ENCODE measurements at regions not wholly inside any gene's neighbourhood (a gene's known extent, or its start where the extent isn't known, plus 50 kb on each side); places are given as distances from the start of the nearest gene placed in this dataset.
"Not testable (repeated sequence)": the region's sequence is repeated elsewhere in the genome, so short reads cannot be mapped to it uniquely, and the experiment has no call there.

DNA sequence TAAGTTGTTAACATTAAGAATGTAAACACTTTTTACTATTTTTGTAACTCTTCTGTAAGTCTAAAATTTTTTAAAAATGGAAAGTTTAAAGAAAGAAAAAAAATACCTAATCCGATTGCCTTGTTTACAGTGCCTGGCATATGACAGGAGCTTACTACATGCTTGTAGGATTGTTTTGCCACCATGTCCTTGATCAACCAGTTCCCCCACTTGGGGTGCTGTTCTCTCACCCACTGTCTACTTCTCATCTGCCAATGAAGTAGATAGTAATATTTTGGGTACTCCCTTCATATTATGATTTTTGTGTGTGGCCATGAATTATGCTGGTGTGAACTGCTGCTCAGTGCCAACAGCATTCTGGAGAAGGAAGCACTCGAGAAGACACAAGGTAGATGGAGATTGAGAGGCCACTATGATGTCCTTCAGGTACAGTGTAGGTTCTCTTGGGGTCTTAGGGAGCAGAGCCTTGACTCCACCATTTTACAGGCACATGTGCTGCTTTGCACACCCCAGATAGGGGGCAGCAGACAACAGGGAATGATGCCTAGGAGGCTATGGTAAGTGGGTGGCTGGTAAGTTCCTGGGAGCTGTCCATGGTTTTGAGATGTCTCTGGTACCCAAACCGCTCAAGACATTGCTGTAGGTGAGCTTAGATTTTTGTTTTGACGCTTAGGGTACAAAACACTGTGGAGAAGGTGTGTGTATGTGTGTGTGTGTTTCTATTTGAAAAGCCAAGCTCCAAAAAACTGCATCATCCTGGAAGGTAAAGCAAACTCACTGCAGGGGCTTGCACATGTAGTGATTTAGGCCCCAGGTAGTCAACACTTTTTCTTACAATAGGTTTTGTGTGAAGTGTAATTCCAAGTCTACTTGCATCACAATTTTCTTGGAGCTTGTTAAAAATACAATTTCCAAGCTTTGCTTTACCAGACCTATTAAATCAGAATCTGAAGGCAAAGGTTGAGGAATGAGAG is 494.5 kb upstream of the LARGE1 start:
- no peak for TF ChIP-seq EZH2phosphoT487 (conservative IDR thresholded peaks at IDR 0.05; ENCODE audit: low read length)
- TF ChIP-seq, protein P1, sequence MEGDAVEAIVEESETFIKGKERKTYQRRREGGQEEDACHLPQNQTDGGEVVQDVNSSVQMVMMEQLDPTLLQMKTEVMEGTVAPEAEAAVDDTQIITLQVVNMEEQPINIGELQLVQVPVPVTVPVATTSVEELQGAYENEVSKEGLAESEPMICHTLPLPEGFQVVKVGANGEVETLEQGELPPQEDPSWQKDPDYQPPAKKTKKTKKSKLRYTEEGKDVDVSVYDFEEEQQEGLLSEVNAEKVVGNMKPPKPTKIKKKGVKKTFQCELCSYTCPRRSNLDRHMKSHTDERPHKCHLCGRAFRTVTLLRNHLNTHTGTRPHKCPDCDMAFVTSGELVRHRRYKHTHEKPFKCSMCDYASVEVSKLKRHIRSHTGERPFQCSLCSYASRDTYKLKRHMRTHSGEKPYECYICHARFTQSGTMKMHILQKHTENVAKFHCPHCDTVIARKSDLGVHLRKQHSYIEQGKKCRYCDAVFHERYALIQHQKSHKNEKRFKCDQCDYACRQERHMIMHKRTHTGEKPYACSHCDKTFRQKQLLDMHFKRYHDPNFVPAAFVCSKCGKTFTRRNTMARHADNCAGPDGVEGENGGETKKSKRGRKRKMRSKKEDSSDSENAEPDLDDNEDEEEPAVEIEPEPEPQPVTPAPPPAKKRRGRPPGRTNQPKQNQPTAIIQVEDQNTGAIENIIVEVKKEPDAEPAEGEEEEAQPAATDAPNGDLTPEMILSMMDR (IDR thresholded peaks at IDR 0.05; ENCODE audit: insufficient read depth, low read length, poor library complexity, severe bottlenecking), result peak; percentile 55
- Histone ChIP-seq H4K20me1 (ENCODE audit: low read depth, low read length) (no peaks in the 10 kb centered on the region), H3K4me2 (ENCODE audit: low read depth, low read length, poor library complexity, severe bottlenecking) (no peak overlapping the region), H3K27ac (ENCODE audit: low read depth, low read length) (no peak overlapping the region), H3K36me3 (ENCODE audit: low read length) (no peaks in the 10 kb centered on the region), H3K79me2 (ENCODE audit: insufficient read depth, low read length) (no peaks in the 10 kb centered on the region), H2AFZ (ENCODE audit: low read depth, low read length, severe bottlenecking) (no peak overlapping the region), H3F3A (ENCODE audit: insufficient read depth) (no peaks in the 10 kb centered on the region), H3K4me3 (ENCODE audit: insufficient read depth, low read length, poor library complexity, severe bottlenecking) (no peak overlapping the region), H3K9me2 (replicated peaks; ENCODE audit: insufficient read depth, low read length) (no peaks in the 10 kb centered on the region), H3K9me3 (ENCODE audit: insufficient read depth, low read length) (no peaks in the 10 kb centered on the region), H3K27me3 (ENCODE audit: low read length) (no peaks in the 10 kb centered on the region), H3K9ac (ENCODE audit: low read length) (no peak overlapping the region)

DNA sequence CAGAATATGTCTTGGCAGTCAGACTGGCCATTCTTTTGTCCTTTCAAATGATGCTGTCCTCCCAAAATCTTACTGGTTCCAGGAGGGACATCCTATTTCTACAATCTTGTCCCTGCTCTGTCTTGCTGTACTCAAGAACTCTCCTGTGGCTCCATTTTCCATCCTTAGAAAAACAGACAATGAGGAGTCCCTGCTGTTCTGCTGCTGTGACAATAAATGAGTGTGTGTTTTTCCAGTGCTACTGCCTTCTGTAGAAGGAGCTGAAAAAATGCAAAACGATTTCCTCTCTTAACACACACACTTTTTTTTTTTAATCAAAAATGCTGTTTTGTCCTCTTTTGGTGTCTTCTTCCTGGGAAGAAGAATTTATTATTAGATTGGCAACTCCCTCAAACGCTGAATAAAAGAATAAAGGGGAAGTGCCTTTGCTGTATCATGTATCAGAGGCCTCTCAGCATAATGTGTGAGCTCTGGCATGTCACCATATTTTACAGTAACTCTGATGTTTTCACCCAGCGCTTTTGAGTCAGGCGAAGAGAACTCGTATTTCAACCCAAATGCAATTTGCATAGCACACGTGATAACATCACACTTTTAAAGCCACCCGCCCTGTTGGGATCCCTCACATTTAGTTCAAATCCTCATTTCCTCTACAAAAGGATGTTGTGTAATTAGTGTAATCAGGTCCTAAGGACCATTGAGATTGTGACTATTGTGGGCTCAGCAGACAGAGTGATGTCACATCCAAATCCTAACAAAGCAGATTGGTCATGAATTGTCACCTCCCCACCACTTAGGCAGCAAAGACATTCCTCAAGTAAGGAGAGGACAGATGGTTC is 496.0 kb upstream of the LARGE1 start:
- Histone ChIP-seq H3K36me3 (ENCODE audit: low read length) (no peaks in the 10 kb centered on the region), H3K4me3 (ENCODE audit: insufficient read depth, low read length, poor library complexity, severe bottlenecking) (no peak overlapping the region), H3F3A (ENCODE audit: insufficient read depth) (no peaks in the 10 kb centered on the region), H3K4me2 (ENCODE audit: low read depth, low read length, poor library complexity, severe bottlenecking) (no peak overlapping the region), H3K9ac (ENCODE audit: low read length) (no peak overlapping the region), H3K79me2 (ENCODE audit: insufficient read depth, low read length) (no peaks in the 10 kb centered on the region), H2AFZ (ENCODE audit: low read depth, low read length, severe bottlenecking) (no peak overlapping the region), H3K27ac (ENCODE audit: low read depth, low read length) (no peak overlapping the region), H3K27me3 (ENCODE audit: low read length) (no peaks in the 10 kb centered on the region), H3K9me3 (ENCODE audit: insufficient read depth, low read length) (no peaks in the 10 kb centered on the region), H4K20me1 (ENCODE audit: low read depth, low read length) (no peaks in the 10 kb centered on the region), H3K9me2 (replicated peaks; ENCODE audit: insufficient read depth, low read length) (no peaks in the 10 kb centered on the region)
- TF ChIP-seq, protein P1 (IDR thresholded peaks at IDR 0.05; ENCODE audit: insufficient read depth, low read length, poor library complexity, severe bottlenecking), result no peak
- no peak for TF ChIP-seq EZH2phosphoT487 (conservative IDR thresholded peaks at IDR 0.05; ENCODE audit: low read length)

DNA sequence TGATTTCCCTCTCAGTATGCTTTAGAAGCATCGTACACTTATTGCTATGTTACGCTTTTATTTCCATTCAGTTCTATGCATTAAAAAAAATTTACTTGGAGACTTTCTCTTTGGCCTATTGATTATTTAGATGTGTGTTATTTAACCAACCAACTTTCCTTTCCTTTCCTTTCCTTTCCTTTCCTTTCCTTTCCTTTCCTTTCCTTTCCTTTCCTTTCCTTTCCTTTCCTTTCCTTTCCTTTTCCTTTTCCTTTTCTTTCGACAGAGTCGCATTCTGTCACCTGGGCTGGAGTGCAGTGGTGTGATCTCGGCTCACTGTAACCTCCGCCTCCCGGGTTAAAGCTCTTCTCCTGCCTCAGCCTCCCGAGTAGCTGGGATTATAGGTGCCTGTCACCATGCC is 502.7 kb upstream of the LARGE1 start:
- H3F3A ChIP-seq (ENCODE audit: insufficient read depth); H3K4me2 ChIP-seq (ENCODE audit: low read depth, low read length, poor library complexity, severe bottlenecking); H3K27ac ChIP-seq (ENCODE audit: low read depth, low read length); H3K36me3 ChIP-seq (ENCODE audit: low read length); H2AFZ ChIP-seq (ENCODE audit: low read depth, low read length, severe bottlenecking); H3K9me2 ChIP-seq (replicated peaks; ENCODE audit: insufficient read depth, low read length); H3K27me3 ChIP-seq (ENCODE audit: low read length); H3K9me3 ChIP-seq (ENCODE audit: insufficient read depth, low read length); H4K20me1 ChIP-seq (ENCODE audit: low read depth, low read length); H3K79me2 ChIP-seq (ENCODE audit: insufficient read depth, low read length); H3K4me3 ChIP-seq (ENCODE audit: insufficient read depth, low read length, poor library complexity, severe bottlenecking); H3K9ac ChIP-seq (ENCODE audit: low read length): not testable (repeated sequence)

All from SU-DHL-6 (cell line).